NCI-H2196 treated with DMSO at 0.1 percent for 48 hours (cell line): ENCODE measurements at regions not wholly inside any gene's neighbourhood (a gene's known extent, or its start where the extent isn't known, plus 50 kb on each side); places are given as distances from the start of the nearest gene placed in this dataset.
"Not testable (repeated sequence)": the region's sequence is repeated elsewhere in the genome, so short reads cannot be mapped to it uniquely, and the experiment has no call there.

Experiments
- DNase-seq: peaks from one replicate; lab custom pipeline; 2025; ENCODE audit not compliant: unreplicated experiment; lab: John Stamatoyannopoulos, UW

GRCh38 chr2:53378791-53379190 lies 388.8 kb upstream of the CHAC2 start:
- DNase-seq: no peak

- DNase-seq: no peak
These were observed 394.5 kb upstream of the CHAC2 start for GRCh38 chr2:53373126-53373525.

- DNase-seq: no peak
These were observed 401.1 kb upstream of the CHAC2 start for GRCh38 chr2:53366543-53366942.

GRCh38 chr2:53362934-53363333 lies 404.7 kb upstream of the CHAC2 start:
- no peak for DNase-seq

- no peak for DNase-seq
These were observed 411.2 kb upstream of the CHAC2 start for GRCh38 chr2:53356291-53356905.

- no peak for DNase-seq
These were observed 414.2 kb upstream of the CHAC2 start for GRCh38 chr2:53353135-53354114.

GRCh38 chr2:53347269-53347668 lies 420.3 kb upstream of the CHAC2 start:
- no peak for DNase-seq

GRCh38 chr2:53342248-53342647 lies 425.4 kb upstream of the CHAC2 start:
- no peak for DNase-seq

- DNase-seq: no peak
These were observed 433.0 kb upstream of the CHAC2 start for GRCh38 chr2:53334610-53335009.

- DNase-seq: no peak
These were observed 435.9 kb upstream of the CHAC2 start for GRCh38 chr2:53331667-53332066.

GRCh38 chr2:53317861-53318260 lies 449.7 kb upstream of the CHAC2 start:
- DNase-seq: no peak

GRCh38 chr2:53315149-53315548 lies 452.5 kb upstream of the CHAC2 start:
- DNase-seq: no peak

- no peak for DNase-seq
These were observed 452.9 kb upstream of the CHAC2 start for GRCh38 chr2:53314718-53315117.

- not testable (repeated sequence) for DNase-seq
These were observed 454.0 kb upstream of the CHAC2 start for GRCh38 chr2:53313644-53314043.

GRCh38 chr2:53312721-53313120 lies 454.9 kb upstream of the CHAC2 start:
- no peak for DNase-seq

GRCh38 chr2:53312181-53312580 lies 455.4 kb upstream of the CHAC2 start:
- DNase-seq: no peak

GRCh38 chr2:53303012-53303578 lies 464.5 kb upstream of the CHAC2 start:
- DNase-seq: no peak

GRCh38 chr2:53302455-53302854 lies 465.1 kb upstream of the CHAC2 start:
- DNase-seq: no peak

GRCh38 chr2:53289309-53290006 lies 478.1 kb upstream of the CHAC2 start:
- DNase-seq: no peak

GRCh38 chr2:53286345-53286744 lies 481.3 kb upstream of the CHAC2 start:
- DNase-seq: no peak

GRCh38 chr2:53275743-53276142 lies 491.9 kb upstream of the CHAC2 start:
- DNase-seq: no peak
